H4 (cell line): ENCODE measurements at regions not wholly inside any gene's neighbourhood (a gene's known extent, or its start where the extent isn't known, plus 50 kb on each side); places are given as distances from the start of the nearest gene placed in this dataset.
"Not testable (repeated sequence)": the region's sequence is repeated elsewhere in the genome, so short reads cannot be mapped to it uniquely, and the experiment has no call there.

Source experiments
- DNase-seq: peaks from one replicate; pipeline ENCODE4 v3.0.0-alpha.2; 2015; ENCODE audit warnings: low spot score

DNA sequence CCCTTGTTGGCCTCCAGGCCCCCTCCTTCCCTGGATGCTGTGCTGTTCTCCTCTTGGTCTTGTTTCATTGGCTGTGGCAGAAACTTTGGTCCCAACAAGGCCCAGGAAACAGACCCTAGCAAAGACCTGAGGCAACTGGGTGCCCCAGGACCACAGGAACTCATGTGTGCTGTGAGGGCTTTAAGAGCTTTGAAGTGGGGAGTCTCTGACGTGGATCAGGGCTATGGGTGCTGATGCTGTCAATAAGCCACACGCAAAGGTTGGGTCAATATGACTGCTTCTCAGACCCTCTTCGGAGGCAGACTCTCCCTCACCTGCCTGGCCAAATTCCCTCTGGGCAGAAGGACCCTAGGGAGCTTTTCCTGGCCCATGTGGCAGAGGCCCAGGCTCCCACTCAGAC is 91.5 kb upstream of the MLN start:
- no peak for DNase-seq

DNA sequence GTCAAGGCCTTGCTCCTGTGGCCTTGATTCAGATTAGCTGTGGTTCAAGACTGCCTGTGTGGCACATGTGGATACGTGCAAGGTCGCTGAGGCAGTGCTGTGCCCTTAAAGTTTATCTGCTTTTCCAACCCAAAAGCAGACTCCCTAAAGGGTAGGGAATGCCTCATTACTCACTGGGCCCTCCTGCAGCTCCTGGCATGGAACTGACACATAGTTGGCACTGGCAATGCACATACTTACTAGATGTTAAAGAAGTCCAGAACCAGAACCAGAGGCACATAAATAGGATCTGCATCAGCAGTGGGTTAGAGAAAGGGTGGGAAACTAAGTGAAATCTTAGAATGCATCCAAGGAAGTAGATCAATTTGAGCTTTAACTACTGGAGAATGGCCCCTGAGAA is 90.6 kb upstream of the MLN start:
- no peak for DNase-seq

DNA sequence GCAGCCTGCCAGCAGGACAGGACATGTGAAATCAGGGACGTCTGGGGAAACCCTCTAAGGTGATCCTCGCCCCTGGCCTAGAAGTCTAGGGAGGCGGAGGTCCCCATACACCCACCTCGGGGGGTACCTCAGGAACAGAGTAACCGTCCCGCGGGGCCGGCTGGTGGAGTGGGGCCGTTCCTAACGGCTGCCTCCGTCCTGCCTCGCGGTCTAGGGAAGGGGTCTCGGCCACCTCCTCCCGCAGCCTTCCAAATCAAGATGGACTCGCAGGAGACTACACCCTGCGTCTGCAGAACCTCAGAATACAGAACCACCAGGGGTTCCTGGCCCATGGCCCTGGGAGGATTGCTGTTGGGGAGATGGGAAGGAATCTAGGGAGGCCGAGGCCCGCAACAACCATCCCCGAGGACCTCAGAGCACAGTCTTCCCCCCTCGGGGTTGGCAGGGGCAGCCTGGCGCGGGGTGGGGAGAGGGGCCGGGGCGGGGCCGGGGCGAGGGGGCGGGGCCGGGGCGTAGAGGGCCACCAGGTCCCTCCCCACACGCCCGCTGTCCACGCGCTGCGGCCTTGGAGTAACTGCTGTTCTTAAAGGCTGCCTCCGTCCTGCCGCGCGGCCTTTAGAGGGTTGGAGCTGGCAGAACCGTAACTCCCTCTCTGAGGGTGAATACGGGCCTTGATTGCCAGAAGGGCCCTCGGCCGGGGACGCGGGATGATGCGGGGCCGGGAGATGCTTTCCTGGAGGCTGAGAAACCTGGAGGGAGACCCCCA is 89.0 kb upstream of the MLN start:
- DNase-seq: no peak

DNA sequence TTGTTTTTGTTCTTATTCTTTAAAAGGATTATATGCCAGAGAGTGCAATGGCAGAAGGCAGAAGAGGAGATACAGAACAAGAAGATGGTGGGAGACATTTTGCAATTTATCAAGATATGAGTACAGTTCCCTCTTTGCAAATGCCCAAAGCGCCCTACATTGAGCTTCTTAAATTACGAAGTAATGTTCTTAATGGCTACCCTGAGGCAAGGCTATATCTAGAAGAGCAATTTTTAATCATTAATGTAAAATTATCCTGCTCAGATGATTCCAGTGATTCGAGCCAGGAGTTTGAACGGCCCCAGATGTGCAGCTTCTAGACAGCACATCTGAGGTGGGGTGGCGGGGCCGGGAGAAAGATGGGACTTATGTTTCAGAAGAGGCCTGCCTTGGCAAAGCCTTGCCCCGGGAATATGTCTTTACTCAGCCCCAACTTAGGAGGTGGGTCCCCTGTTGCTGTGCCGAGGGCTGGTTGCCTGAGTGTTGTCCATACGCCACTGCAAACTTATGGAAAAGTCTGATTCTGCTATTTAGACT is 84.9 kb upstream of the MLN start:
- no peak for DNase-seq

DNA sequence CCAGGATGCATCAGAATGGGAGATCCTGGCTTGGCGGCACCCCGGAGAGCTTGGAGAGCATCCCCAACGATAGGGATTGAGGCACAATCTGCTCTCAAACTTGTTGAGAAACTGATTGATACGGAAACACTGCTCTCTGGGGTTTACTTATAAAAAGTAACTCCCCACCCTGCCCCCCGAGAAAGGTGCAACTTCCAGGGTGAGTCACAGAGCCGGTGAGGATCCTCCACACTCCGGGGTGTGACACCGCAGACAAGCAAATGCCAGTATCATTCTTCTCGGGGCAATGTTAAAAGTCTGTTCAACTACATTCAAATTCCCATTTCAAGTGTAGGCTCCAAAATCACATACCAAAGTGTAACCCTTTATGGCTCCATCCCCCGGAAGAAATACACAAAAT is 84.4 kb upstream of the MLN start:
- no peak for DNase-seq

DNA sequence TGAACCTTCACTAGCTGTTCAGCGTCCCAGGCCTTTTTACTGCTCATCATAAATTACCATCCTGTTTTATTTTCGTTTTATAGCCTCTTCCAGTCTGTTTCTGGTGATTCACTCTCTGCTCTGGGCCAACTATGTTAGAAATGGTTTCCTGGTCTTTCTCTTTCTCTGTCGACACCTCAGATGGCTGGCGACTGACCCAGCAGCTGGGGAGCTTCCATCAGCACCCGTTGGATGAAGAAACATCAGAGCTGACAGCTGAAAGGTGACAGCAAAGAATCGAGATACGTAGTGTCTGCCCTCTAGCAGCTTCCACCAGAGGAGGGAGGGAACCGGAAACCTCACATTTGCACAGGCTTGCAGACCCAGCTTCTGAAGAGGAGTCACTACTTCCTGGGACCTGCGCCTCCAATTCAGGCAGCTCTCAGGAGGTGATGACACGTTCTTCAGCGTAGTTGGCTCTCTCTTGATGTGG is 82.9 kb upstream of the MLN start:
- no peak for DNase-seq

DNA sequence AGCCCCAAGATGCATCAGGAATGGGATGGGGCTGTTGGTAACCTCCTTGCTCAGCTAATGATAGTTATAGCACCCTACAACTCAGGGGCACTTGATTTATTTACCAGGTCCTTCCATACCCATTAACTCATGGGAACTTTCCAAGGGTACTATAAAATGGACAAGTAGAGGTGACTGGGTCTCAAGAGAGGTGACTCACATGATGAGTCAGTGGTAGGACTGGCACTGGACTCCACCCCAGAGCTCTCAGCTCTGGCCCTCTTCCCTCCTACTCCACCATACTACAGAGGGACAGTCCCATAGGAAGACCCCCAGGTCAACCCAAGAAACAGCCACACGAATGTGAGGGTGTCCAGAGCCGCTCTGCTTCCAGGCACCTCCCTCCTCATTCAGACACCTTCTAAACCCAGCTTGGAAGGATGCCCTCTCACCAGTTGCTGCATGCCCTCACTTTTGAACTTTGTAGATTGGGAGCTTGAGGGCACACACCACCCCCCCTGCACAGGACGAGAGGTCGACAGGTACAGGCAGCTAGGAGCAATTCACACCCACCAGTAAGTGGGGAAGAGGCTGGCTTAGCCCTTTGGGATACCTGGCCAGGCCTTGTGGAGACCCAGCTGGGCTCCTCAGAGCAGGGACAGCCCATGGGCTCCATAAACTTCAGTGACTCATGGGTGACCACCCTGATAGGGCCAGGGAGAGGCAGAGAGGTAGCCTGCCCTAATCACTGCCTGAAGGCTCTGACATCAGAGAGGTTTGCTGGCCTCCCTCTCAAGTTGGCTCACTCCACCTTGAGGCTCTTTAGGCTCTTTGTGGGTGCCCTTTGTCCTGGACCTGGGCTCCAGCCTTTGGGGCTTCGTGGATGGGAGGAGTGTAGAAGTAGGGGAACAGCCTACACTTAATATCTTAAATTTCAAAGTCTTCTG is 81.6 kb upstream of the MLN start:
- DNase-seq: no peak

DNA sequence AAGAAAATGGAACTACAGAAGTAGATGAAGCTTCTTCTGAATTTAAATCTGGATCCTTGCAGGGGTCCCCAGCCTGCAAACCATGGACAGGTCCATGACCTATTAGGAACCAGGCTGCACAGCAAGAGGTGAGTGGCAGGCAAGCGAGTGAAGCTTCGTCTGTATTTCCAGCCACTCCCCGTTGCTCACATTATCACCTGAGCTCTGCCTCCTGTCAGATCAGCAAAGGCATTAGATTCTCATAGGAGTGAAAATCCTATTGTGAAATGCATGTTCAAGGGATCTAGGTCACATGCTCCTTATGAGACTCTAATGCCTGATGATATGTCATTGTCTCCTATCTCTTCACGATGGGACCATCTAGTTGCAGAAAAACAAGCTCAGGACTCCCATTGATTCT is 79.8 kb upstream of the MLN start:
- DNase-seq: not testable (repeated sequence)

DNA sequence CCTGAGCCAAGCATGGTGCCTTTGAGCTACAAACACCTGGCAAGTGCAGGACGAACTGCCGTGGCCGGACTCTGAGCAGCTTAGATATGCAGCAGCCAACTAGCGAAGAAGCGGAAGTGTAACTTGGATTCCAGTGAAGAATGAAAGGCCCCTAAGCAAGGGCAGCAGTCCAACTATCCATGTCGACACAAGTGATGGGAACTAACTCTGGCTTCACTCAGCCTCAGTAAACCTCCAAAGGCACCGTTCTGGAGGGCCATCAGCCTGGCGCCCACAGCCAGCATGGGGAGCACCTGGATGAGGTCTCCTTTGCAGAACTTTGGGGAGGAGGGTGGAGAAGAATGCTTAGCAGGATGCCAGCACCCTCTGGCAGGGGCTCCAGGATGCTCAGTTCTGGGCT is 78.4 kb upstream of the MLN start:
- DNase-seq: no peak

DNA sequence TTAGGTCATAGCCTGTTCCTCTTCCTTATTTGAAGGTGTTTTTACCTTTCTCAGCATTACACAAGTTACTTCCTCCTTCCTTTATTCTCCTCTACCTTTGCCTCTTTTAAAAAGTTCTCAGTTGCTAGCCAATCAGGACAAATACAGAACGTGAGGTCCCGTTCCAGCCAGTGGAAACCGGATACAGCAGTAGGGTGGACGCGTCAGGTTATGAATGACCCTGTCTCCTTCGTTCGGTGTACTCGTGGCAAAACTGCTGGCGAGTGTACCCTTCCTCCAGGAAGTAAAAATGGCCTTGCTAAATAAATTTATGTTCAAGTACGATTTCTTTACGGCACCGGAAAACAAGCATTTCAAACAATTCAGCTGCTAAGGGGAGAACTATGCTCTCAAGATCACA is 77.0 kb upstream of the MLN start:
- no peak for DNase-seq

DNA sequence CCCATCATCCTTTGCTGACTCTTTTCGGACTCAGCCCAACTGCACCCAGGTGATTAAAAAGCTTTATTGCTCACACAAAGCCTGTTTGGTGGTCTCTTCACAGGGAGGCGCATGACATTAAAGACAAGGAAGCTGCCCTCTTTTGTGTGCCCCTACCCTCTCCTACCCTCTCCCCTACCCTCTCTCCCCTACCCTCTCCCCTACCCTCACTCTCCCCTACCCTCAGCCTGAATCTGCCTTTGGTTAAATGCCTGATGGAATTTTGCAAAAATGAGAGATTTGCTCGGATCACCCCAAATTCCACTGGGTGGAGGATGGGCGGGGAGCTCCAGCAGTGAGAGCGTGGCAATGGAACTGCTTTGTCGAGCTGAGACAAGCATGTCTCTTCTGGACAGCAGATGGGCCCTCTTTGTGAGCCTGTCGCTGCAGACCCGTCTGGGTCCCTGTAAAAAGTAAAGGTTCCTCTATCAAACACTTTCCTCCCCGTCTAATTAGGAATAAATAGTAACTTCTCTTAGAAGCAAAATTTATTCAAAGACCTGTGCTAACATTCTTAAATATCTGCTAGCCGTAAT is 76.4 kb upstream of the MLN start:
- no peak for DNase-seq

DNA sequence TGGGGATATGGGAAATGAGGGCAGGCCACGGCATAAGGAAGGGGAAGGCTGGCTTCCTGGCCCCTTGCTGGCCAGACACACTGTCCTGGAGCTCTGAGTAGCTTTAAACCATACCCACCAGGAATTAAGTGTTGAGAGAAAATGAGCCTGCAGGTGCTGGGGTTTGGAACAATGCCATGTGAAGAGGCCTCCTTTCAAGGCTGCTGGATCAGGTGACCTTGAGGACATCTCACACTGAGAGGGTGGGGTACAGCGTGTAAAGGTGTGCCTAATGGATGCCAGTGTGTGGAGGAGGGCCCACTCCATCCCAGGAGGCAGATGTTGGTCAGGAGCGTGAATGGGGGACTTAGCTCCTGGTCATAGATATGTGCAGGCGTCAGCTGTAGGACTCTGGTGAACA is 74.8 kb upstream of the MLN start:
- DNase-seq: no peak

DNA sequence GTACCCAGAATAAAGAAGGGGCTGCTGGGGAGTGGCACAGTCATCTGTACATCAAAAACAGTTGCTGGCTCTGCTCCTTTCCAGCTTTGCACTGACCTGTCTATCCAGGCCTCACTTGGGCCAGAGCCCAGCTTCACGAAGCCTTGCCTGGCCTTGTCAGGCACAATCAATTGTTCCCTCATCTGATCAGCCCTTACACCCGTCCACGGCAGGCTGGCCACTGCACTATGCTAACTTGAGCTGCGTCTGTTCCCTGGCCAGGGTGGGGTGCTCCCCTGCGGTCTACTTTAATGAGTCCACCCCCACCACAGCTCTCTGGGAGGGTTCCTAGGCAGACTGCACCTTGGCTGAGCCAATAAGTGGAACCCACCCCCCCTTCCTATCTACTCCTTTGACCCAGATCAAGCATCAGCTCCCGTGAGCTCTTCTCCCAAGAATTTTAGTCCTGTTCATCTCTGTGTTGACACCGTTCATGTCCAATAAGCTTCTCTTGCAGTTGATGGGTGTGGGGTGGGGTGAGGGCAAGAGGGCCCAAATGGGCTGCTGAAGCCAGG is 74.3 kb upstream of the MLN start:
- no peak for DNase-seq

DNA sequence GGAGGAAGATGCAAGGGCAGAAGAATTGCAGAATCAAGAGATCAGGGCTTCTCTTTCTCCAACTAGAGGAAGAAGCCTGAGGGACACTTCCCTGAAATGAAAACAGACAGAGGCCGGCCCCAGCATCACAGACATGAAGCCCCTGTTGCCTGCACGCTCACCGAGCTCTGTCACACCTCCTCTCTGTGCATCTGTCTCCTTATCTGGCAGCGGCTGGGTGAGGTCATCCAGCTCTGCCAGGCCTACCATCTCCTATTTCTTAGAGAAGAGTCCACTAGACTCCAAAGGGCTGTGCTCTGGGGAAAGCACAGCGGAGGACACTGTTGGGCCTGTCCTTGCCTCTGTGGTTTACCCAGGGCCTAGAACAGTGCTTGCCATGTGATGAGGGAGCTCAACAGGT is 71.9 kb upstream of the MLN start:
- DNase-seq: no peak

DNA sequence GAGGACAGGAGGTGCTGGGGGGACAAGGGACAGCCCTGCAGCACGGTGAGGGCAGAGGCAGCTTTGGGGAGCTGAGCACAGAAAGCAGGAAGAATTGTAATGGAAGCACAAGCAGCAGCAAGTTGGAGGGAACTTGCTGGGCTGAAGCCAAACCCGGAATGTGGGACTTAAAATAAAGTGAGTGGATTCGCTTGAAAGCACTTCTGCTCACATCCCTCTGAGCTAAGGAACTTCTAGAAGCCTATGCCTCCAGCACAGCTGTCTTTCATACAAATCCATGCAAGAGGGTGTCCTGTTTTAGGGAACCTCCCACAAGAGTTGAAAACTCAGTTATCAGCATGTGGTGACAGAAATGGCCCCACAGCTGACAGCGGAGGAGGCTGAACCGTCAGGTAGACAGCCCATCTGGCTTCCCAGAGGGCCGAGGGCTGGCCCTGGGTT is 71.4 kb upstream of the MLN start:
- DNase-seq: no peak

DNA sequence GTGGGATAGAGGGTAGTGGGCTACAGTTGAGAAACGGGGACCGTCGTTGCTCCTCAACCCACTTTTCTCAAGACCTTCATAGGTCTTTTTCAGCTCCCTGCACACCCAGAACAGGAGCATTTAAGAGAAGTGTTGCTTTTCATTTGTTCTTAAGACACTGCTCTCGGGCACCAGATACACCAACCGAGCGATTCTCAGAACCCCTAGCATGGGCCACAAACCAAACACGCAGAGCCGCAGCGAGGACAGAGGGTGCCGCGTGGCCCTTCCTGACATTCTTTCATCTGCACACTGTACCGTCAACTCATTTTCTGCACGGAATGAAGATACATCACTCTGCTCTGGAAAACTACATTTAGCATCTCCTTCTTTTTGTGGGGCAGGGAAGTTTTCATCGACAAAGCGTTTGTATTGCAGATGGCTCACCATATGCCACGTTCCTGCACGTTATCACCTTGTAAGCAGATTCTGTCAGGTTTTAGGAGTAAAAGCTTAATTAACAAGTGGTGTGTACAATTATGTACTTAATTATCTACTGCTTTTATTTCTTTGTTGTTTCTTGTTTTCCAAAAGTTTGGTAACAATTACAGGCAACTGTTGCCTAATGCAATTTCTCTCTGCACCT is 70.4 kb upstream of the MLN start:
- no peak for DNase-seq

DNA sequence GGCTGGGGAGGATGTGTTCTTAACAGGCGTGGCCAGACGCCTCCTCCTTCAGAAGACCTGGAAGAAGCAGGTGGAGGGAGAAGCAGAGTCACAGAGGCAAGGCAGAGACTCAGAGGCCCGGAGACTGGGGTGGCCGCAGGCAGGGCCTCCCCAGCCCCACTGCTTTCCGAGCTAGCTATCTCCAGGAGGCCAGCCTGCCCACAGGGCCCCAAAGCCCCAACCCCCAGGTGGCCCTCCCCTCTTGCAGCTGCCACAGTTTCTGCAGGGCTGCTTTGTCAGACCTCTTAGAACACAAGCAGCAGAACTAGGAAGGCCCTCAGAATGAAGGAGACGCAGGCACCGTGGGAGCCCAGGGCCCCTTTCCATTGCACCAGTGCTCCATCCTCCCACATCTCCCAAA is 69.0 kb upstream of the MLN start:
- DNase-seq: no peak

DNA sequence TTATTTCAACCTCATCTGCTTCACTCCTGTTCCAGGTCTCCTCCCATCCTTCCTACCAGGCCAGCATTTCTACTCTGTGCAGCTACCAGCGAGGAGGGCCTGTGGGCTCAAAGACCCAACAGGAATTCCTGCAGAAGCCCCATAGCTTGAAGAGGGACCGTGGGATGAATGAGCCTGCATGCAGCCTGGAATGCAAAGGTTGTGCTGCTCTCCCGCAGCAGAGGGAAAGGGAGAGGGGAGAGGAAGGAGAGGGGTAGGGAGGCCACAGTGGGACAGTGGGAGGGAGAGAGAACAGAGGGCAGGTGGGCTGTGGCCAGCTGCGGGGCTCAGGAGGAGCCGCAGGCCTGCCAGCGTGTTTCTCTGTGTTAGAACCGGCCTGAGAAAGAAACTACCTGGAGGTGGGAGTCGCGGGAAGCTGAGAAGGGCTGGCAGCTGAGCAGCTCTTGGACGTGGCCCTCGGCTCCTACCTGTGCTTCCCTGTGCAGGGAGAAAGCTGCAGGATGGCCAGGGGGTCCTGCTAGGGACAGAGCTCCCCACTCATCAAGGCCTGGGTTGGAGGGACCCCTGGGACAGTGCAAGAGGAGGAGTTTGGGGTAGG is 66.1 kb upstream of the MLN start:
- no peak for DNase-seq

DNA sequence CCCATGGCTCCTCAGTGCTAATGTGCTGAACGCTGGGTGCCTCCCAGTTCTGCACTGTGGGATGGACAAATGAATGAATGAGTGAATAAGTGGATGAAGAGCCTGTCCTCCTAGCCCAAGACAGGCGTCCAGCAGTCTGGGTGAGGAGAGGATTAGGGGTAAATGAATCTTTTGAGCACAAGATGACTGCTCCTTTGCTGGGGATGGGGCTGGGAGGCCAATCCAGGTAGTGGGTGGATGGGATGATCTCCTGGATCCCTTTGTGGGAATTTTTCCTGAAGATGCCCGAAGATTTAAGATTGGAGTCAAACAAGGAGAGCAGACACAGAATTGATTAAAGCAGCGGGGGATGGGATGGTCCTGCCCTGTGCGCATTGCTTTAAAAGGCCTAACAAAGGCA is 65.3 kb upstream of the MLN start:
- no peak for DNase-seq

DNA sequence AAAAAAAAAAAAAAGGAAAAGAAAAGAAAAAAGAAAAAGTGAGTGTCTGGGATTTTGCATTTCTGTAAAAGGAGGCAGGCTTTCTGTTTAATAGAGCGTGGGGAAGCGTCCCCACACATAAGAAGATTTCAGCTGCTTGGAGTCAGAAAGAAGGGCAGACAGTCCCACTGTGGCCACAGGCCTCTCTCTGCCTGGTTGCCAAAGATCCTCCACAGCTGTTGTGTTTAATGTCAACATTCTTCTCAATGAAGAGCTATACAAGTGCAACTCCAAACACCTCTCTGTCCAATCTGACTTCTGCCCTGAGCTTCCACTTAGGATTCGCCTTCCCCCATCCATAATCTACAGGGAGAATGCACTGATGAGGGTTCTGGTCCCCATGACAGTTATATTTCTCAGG is 64.3 kb upstream of the MLN start:
- DNase-seq: no peak

DNA sequence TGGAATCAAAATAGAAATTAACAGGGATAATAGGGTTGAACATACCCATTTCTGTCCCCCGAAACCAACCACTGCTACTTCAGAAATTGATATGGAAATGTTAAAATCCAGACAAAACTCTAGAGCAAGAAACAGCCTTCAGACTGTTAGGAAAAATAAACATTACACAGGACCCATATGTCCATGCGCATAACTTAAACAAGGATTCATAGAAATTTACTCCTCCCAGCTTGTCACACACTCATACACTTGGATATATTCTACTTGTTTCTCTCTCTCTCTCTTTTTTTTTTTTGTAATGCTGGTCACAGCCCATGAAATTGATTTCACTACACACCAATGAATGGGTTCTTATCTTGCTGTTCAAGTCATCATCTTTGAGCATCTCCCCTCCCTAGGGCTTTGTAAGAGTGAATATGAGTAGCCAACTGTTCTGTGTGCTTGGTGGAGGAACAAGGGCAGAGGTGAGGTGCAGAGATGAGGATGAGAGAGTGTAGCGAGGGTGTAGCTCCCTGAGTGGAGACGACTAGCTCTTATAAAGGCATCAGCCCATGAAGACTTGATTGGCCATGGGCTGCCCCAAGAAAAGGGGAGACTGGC is 61.8 kb upstream of the MLN start:
- no peak for DNase-seq
